ENCODE measurements at regions not wholly inside any gene's neighbourhood (a gene's known extent, or its start where the extent isn't known, plus 50 kb on each side); places are given as distances from the start of the nearest gene placed in this dataset.
"Not testable (repeated sequence)": the region's sequence is repeated elsewhere in the genome, so short reads cannot be mapped to it uniquely, and the experiment has no call there.

GRCh38 chr13:44695520-44695919, 119.4 kb upstream of the TSC22D1 start:
- no peak for DNase-seq

DNA sequence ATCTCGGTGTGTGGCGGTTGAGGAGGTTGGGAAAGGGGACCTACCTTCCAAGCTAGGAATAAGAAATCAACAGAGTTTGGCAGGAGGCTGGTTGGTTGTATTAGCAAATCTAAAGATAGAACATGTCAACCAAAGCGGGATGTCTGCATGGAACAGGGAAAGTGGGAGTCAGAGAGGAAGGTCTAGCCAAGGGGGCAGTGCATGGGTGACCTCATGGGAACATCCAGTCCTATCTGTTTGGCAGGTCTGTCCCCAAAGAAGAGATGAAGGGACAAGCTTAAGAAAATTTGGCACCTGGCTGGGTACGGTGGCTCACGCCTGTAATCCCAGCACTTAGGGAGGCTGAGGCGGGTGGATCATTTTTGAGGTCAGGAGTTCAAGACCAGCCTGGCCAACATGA, 118.7 kb upstream of the TSC22D1 start:
- DNase-seq: no peak

- DNase-seq: no peak
Measured at GRCh38 chr13:44694291-44694690, 118.2 kb upstream of the TSC22D1 start.

DNA sequence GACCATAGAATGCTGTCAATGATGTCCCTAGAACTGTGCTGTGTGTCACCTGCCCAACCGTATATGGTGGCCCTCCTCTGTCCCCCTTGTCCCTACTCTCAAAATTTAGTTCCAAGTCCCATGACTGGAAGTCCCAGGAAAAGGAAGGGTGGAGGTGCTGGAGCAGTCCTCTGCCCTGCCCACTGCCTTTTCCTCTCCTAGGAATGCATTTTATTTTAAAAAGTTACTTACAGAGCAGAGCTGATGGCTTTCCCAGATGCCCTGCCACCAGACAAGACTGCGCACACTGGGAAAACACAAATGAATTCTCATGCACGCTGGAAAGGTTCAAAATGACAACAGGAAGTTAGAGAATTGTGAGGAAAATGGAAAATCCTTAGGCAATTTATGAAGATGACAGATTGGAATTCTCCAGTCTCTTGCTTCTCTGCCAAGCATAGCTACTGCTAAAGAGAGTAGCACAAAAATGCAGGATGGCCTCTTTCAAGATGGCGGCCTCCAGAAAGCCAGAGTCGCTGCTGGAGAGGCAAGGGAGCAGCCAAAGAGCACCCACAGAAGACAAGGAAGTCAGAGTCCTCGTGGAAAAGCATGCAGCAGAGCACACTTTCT, 117.1 kb upstream of the TSC22D1 start:
- DNase-seq: no peak

GRCh38 chr13:44692173-44692713, 116.1 kb upstream of the TSC22D1 start:
- DNase-seq: no peak

DNA sequence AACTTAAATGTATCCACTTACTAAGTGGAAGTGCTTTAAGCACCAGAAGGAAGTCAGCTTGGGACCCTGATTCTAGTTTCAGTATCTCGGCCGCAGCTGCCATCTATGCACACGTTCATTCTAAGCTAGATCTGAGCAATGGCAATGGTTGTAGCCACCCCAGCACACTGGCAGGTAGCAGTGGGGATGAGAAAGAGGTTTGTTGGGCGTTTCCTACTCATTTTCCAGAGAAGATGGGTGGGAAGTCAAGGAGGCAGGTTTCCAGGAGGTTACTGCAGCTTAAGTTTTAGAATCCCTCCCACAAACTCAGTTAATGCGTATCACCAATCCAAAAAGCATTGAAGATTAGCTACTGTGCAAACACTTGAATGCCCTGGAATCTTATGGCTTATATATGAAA, 114.2 kb upstream of the TSC22D1 start:
- DNase-seq: no peak

DNA sequence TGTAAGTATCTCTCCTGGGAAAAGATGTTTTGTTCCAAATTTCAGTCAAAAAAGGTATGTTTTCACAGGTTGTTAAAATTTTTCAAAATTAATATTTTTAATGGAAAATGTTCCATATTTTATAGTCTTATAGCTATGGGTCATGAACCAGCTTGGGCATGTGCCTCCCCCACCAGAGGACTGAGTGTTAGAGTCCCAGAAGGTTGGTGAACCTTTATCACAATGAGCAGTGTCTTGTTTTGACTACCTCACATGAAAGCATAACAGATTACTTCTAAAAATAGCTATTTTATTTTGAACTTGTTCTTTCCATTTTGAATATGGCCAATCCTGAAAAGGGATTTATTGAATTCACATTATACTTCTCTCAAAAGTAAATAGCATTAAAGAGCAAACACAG, 112.5 kb upstream of the TSC22D1 start:
- DNase-seq: no peak

DNA sequence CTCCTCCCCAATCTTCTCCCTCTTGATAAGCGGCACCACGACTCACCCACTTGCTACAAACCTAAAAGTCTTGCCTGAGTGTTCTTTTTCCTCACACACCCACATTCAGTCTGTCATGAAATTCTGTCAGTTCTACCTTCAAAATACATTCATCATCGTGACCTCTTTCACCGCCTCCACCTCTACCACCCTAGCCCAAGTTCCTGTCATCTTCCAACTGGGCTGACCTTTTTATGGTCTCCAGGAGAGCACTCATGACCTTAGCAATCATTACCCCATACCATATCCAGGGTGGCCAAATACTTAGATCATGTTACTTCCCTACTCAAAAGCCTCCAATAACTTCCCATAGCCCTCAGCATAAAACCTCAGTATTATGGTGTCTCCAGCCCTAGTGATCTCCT, 110.4 kb upstream of the TSC22D1 start:
- no peak for DNase-seq

DNA sequence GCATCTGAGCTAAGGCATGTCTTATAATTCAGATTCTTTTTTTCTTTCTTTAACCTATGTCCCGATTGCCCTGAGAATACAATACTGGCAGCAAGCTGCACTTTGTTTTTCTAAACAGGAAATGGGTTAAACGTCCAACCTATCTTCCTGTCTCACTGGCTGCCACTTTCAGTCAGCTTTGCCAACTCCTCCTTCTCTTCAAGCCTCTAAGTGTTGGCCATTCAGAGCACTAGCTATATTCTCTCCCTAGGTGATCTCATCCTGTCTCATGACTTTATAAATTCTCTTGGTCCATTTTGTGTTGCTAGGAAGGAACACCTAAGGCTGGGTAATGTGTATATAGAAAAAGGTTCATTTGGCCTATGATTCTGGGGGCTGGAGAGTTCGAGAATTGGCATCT, 109.5 kb upstream of the TSC22D1 start:
- DNase-seq: no peak

GRCh38 chr13:44682416-44682815, 106.3 kb upstream of the TSC22D1 start:
- DNase-seq: not testable (repeated sequence)

- DNase-seq: no peak
Measured at GRCh38 chr13:44680746-44681355, 104.7 kb upstream of the TSC22D1 start.

DNA sequence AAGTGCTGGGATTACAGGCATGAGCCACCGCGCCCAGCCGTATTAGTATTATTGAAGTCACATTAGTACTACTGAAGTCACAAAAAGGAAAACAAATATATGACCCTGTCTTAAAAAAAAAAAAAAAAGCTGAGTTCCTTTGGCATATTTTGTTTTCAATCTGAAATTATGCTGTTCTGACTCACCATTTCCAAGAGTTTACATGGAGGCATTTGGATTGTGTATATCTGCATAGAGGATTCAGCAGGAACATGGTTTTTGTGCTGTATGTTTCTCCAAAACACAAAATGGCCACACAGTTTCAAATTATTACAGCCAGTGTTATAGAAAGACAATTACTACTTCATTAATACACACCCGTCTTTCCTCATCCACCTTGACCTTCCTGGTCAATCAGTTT, 103.5 kb upstream of the TSC22D1 start:
- no peak for DNase-seq

DNA sequence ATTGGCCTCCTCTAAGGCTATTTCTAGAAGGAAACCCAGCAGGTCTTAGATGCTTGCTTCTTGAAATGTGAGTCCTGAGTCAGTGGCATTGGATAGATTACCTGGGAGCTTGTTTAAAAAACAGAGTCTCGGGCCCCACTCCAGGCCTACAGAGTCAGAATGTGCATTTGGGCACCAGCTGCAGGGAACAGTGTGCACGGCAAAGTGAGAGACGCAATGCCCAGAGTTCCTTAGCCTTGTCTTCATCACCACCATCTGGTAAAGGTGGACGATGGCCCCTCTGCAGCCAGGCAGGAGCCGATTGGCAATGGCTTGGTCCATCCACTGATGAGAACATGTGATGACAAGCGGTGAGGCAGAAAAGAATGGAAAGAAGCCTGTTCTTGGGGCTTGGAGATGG, 102.1 kb upstream of the TSC22D1 start:
- DNase-seq: no peak

DNA sequence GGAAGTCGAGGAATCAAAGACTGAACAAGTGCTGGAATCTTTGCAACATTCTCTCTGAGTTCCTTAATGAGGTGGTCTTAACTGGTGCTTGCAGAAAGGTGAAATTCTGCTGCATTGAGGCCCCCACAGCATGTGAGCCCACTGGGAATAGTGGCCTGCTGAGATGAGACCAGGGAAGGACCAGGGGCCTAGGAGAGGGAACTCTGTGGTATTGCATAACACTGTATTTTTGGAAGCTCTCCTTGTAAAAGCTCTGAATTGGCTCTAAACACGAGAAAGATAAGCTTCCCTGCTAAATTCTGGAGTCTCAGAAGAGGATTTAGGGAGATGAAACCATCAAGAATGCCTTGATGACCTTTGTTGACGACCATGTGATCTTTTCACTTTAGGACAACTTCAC, 100.4 kb upstream of the TSC22D1 start:
- DNase-seq: no peak

DNA sequence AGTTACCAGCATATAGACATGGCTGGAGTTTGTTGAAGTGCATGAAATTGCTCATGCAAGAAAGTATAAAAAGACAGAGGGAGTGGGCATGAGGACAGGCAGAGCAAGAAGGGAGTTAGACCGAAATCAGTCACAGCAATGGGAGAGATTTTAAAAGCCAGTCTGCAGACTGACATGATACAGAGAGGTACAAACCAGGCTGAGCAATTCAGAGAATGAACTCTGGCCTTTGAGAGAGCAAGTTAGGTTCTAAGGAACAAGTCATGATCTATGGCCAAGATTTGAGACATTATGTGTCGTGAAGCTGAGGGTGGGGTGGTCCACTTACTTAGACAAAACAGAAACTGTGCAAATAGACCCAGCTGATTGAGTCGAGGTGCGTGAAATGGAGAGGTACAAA, 93.4 kb upstream of the TSC22D1 start:
- DNase-seq: no peak

DNA sequence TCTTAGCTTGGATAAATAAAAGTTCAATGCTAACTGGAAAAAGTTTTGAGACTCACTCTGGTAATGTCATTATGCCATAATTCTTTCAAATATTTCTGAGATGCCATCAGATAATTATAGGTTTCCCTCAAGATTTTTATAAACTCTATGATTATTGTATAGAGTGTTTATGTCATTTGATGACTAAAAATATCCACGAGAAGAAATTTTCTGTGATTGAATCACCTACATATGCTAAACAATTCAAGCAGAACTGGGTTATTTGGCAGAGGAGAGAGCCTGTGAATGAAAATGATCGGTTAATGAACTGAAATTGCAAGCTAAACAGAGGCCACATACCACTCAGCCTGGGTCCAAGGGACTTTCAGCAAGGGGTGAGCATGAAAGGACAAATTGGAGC, 92.6 kb upstream of the TSC22D1 start:
- no peak for DNase-seq

DNA sequence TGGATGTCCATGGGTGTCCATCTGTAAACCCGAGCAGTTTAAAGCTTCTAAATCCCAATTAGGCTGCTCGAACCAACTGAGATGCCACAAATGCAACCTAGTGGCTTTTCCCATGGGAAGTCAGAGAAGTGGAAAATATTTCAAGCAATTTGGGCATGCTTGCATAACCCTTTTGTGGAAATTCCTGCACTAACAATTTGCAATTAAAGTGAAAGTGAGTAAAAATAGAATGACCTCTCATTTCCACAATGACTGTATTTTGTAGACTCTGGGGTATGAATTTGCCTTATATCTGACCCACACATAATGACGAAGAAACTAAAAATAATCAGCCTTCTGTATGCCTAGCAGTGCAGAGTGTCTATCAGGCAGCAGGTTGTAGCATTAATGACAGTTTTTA, 91.8 kb upstream of the TSC22D1 start:
- no peak for DNase-seq

- not testable (repeated sequence) for DNase-seq
Measured at GRCh38 chr13:44666538-44666937, 90.4 kb upstream of the TSC22D1 start.

DNA sequence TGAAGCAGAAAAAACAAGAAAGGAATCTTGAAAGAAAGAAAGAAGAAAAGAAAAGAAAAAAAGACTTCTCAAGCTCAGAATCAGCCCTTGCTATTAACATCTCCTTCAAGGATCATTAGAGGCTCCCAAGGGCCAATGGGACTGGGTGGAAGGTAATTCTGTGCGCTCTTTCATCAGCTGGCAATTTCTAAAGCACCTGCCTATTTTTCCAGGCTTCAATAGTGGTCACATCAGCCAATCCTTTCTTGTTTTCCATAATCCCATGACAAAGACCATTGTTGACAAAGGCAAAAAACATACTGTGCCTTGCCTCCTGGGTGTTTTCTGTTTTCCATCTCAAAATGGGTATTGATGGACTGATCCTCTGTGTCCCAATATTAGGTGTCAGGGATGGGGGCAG, 88.2 kb upstream of the TSC22D1 start:
- DNase-seq: no peak

GRCh38 chr13:44662515-44662914, 86.4 kb upstream of the TSC22D1 start:
- DNase-seq: no peak

- no peak for DNase-seq
Measured at GRCh38 chr13:44661936-44662335, 85.8 kb upstream of the TSC22D1 start.

DNA sequence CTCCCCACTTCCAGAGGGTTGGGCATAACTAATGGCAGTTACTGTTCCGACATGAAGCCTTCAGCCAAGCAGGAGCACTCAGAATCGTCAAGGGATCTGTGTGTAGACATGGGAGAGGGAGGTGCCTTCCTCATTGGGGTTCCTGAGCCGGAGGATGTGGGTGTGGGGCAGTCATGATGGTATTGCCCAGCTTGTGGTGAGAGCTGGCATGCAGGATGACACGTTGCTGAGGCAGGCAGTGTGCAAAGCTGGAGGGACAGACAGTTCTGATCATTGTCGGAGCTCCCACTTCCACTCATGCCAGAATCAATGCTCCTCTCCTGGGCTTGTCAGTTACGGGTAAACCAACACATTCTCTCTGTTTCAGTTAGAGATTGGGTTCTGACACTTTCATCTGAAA, 83.9 kb upstream of the TSC22D1 start:
- no peak for DNase-seq

- DNase-seq: no peak
Measured at GRCh38 chr13:44652962-44653660, 77.0 kb upstream of the TSC22D1 start.

DNA sequence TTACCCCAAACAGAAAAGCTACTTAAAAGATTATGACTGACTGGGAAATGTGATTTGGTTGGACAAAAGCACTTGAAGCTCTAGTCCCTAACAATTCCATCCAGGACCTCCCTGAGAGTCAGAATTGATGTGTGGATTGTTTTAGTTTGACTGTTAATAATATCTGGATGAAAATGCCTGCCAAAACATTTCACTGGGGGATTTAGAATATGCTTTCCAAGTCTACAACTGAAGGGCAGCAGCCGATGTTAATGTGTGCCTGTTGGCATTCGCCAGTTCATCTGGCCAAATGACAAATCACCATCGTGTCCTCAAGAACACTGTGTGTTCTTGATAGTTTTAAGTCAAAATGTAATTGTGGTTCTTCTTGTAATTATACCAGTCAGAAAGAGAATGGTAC, 76.0 kb upstream of the TSC22D1 start:
- no peak for DNase-seq
